SK-MEL-5 (cell line): ENCODE measurements at regions not wholly inside any gene's neighbourhood (a gene's known extent, or its start where the extent isn't known, plus 50 kb on each side); places are given as distances from the start of the nearest gene placed in this dataset.

Experiments
- DNase-seq: peaks from one replicate; pipeline ENCODE4 v3.0.0-alpha.2; 2016; ENCODE audit warnings: low read depth, low spot score
- in situ Hi-C: cut with HindIII; loops from 2 replicates; pipeline ENCODE4 v1.10.0; 2016; ENCODE audit warnings: low sequenced_read_pairs, high pct_unique_total_duplicates, low pct_unique_long_range_greater_than_20kb

DNA sequence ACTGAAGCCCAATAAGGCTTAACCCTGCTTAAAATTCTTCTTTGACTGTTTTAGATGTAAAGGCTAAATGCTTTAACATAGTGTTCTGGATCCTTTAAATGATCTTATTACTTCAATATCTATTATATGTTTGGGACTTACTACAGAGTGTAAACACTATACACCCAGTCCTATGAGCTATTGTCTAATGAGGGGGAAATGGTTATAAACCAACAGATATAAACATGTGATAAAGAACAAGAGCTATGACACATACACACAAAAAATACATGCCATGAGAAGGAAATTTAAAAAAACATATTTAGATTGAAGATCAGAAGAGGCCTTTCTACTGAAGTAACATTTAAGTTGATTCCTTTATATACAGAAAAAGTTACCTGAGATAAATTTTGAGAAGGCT is 505.1 kb downstream of the FOXG1 start:
- in situ Hi-C loops: no loop called here
- DNase-seq: no peak

- DNase-seq: no peak
- in situ Hi-C loops: no loop called here
Observed at GRCh38 chr14:29273513-29273912, 506.9 kb downstream of the FOXG1 start.

DNA sequence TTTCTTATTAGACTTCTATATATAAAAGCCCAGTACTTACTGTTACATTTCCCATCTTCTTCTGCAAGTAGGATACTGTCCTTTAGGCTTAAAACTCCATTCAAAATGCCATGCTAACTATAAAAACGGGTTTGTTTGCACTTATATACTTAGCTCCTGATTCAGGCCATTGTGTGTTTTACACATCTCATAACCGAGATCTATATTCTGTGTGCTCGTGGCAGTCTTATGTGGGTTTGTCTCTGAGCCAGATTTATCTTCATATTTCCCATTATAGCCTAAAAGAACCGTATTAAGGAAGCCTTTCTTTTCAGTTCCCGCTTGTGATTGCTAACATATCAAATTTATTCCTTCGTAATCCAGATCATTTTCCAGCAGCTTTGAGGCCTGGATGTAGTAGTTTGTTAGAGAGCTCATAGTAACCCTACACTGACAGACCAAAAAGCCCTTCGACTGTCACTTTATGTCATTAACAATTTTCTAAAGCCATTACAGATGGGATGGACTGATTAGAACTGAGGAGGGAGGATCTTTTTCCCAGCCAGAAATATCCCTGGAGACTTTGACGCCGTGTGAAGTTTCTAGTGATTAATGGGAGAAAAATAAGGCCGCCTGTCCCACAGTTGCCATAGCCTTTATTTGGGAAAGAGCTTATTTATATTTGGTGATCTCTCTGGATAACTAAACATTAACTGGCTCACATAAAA is 508.5 kb downstream of the FOXG1 start:
- in situ Hi-C loops: no loop called here
- DNase-seq: no peak

- in situ Hi-C loops: no loop called here
- no peak for DNase-seq
Observed at GRCh38 chr14:29278301-29279263, 512.0 kb downstream of the FOXG1 start.

DNA sequence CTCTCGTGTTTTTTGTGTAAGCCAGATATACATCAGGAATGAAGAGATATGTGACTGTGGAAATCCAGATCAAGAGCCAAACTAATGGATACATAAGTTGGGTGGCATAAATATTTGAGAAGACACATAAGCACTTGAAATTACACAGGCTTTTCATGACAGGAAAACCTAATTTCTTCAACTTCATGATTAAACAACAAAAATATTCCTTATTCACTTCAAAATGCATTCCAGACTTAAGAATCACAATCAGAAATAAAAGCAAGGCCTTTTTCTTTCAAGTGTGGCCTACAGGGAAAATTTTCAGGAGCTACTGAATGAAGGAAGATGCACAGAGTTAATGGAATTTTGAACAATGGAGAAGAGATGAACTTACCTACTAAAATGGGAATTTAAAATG is 515.6 kb downstream of the FOXG1 start:
- in situ Hi-C loops: no loop called here
- no peak for DNase-seq

DNA sequence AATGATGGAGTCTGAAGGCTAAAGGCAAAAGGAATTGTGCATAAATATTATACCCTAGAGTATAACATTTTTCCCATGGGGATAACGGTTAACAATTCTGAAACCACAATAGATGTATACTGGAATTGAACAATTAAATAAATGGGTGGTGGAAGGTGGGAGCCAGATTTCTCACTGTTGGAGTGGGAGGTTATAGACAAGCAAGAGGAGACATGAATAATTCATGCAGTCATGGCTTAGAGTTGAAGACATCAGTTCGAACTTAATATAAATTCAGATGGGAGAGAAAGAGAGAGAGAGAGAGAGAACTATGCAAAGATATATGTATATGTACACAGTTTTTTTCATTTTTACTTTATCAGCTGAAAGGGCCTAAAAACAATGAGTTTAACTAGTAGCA is 523.9 kb downstream of the FOXG1 start:
- DNase-seq: no peak
- in situ Hi-C loops: no loop called here

GRCh38 chr14:29299372-29299771 is 532.8 kb downstream of the FOXG1 start:
- in situ Hi-C loops: no loop called here

GRCh38 chr14:29301571-29301970 is 535.0 kb downstream of the FOXG1 start:
- no peak for DNase-seq
- in situ Hi-C loops: no loop called here

More at GRCh38 chr14:29299372-29299771, 532.8 kb downstream of the FOXG1 start:
- no peak for DNase-seq

DNA sequence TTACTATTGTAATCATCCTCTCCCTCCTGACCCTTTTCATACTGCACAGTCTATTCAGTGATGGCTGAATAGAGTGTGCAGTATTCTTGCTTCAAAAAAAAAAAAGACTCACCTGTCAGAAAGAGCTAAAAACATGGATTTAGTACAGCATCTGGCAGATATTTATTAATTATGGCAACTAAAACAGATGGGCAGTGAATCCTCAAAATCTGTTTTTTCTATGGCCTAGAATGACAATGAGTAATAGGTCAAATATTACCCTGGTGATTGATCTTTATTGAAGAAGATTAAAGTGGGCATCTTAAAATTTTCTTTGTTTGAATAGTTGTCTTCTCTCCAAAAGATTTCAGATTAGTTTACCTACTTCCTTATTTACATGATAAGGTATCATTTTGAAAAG is 543.6 kb downstream of the FOXG1 start:
- in situ Hi-C loops: no loop called here
- no peak for DNase-seq

GRCh38 chr14:29310757-29311156 is 544.2 kb downstream of the FOXG1 start:
- no peak for DNase-seq
- in situ Hi-C loops: no loop called here

- DNase-seq: no peak
- in situ Hi-C loops: no loop called here
Observed at GRCh38 chr14:29311983-29312382, 545.4 kb downstream of the FOXG1 start.

DNA sequence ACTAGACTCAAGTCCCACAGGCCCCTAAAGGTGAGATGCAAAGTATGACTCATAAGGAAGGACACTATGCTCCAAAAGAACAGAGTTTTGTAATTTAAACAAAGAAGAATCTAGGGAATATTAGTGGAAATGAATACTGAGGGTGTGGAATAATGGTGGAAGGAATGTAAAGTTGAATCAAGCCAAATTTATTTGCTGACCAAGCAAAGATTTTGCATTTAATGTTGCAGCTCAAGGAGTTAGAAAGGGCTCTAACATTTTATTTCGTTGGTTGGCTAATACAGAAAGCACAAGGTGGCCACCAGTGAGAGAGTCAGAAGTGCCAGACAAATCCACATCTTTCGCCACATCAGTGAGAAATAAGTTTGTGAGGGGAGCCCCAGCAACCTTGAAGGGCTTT is 550.3 kb downstream of the FOXG1 start:
- in situ Hi-C loops: no loop called here

GRCh38 chr14:29317423-29317822 is 550.8 kb downstream of the FOXG1 start:
- in situ Hi-C loops: no loop called here
- DNase-seq: no peak

More for the DNA sequence above, 550.3 kb downstream of the FOXG1 start:
- DNase-seq: no peak

GRCh38 chr14:29320286-29320685 is 553.7 kb downstream of the FOXG1 start:
- no peak for DNase-seq
- in situ Hi-C loops: no loop called here

DNA sequence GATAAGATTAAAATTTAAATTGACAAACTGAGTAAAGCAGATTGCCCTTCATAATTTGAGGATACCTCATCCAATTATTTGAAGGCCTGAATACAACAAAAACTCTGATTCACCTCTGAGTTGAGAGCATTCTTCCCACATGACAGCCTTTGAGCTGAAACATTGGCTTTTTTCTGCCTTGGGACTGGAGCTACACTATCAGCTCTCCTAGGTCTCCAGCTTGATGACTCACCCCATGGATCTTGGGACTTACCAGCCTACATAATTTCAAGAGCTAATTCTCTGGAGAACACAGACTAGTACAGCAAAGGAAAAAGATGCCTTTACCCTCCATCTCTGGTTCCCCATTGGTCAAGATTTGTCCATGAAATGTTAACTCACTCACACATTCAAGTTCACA is 555.1 kb downstream of the FOXG1 start:
- in situ Hi-C loops: no loop called here
- DNase-seq: no peak

DNA sequence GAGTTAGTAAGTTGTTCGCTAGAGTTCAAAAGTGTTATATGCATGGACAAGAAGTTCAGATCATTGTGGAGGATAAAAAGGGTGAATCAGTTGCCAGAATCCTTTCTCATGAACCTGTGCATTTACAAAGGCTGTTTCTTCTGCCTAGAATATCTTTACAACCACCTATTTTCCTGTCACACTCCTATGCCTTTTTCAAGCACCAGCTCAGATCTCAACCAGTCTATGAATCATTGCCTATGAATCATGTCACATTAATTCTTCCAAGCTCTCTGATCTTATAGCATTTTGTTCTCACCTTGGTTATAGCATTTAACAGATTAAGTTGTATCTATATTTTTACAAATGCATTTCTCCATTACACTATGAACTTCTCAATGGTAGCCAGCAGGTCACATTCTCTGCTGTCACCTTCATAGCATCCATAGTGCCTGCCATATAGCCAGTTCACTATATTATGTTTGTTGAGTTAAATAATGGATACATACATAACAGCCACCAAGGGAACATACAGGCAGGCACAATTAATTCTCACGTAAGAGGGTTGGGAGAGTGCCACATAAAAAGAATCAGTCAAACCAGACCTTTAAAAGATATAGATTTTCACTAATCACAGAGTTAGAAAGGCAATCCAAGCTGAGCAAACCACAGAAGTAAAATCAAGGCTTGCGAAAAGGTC is 573.0 kb downstream of the FOXG1 start:
- no peak for DNase-seq
- in situ Hi-C loops: no loop called here

GRCh38 chr14:29348504-29348903 is 579.1 kb downstream of the PRKD1 start:
- in situ Hi-C loops: no loop called here
- DNase-seq: no peak

DNA sequence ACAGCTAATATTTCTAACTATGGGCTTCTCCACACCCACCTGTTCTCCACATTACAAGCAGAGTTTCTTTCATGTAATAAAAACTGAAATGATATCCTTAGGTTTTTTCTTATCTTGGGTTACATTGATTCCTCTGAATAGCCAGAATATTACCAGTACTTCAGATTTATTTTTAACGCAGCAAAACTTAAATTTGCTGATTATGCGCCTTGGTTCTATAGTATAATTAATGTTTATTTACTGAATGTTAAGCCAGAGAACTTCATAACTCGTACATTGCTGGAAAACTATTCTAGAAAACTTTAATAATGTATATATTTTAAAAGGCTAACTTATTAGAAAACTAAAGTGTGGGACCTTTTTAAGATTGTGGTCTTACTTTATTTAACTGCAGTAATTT is 577.2 kb downstream of the PRKD1 start:
- in situ Hi-C loops: no loop called here
- DNase-seq: no peak
